ENCODE measurements at regions not wholly inside any gene's neighbourhood (a gene's known extent, or its start where the extent isn't known, plus 50 kb on each side); places are given as distances from the start of the nearest gene placed in this dataset.

DNA sequence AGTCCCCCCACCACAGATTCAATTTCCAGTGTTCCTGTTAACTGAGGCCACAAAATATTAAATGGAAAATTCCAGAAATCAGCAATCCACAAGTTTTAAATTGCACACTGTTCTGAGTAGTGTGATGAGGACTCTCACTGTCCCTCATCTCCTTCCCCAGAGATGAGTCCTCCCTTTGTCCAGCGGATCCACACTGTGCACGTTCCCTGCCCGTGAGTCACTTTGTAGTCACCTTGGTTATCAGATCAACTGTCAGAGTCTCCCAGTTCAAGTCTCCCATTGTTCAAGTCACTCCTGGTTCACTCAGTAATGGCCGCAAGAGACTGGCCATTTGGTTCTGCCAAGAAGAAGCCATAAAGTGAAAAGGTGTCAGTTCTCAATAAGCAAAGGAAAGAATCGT is 168.6 kb upstream of the AFDN start:
- Histone ChIP-seq H2AFZ (no peak overlapping the region), H3F3A (ENCODE audit: insufficient read depth, low read depth) (no peaks in the 10 kb centered on the region), H3K27ac (no peak overlapping the region), H3K4me2 (no peak overlapping the region), H4K20me1 (ENCODE audit: insufficient read depth) (no peaks in the 10 kb centered on the region), H3K79me2 (ENCODE audit: low read depth) (no peaks in the 10 kb centered on the region), H3K9me3 (ENCODE audit: insufficient read depth, low read depth) (no peaks in the 10 kb centered on the region), H3K27me3 (ENCODE audit: insufficient read depth, low read depth) (peaks cover 26% of the 10 kb centered on the region), H3K4me1 (replicated peaks; ENCODE audit: insufficient read depth) (no peaks in the 10 kb centered on the region), H3K9me2 (ENCODE audit: insufficient read depth) (no peaks in the 10 kb centered on the region), H3K4me3 (no peak overlapping the region), H3K36me3 (ENCODE audit: low read depth) (no peaks in the 10 kb centered on the region)
- TF ChIP-seq, protein P1, sequence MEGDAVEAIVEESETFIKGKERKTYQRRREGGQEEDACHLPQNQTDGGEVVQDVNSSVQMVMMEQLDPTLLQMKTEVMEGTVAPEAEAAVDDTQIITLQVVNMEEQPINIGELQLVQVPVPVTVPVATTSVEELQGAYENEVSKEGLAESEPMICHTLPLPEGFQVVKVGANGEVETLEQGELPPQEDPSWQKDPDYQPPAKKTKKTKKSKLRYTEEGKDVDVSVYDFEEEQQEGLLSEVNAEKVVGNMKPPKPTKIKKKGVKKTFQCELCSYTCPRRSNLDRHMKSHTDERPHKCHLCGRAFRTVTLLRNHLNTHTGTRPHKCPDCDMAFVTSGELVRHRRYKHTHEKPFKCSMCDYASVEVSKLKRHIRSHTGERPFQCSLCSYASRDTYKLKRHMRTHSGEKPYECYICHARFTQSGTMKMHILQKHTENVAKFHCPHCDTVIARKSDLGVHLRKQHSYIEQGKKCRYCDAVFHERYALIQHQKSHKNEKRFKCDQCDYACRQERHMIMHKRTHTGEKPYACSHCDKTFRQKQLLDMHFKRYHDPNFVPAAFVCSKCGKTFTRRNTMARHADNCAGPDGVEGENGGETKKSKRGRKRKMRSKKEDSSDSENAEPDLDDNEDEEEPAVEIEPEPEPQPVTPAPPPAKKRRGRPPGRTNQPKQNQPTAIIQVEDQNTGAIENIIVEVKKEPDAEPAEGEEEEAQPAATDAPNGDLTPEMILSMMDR (conservative IDR thresholded peaks at IDR 0.05), result no peak
- no peak for TF ChIP-seq EZH2 (IDR thresholded peaks at IDR 0.05; ENCODE audit: low read depth)
- DNase-seq, result no peak
- intact Hi-C loops (cut with micrococcal nuclease; ENCODE audit: unreplicated experiment), result no loop called here
- CTCF ChIA-PET, result no interaction called here
- POLR2A ChIA-PET (ENCODE audit: unreplicated experiment), result no interaction called here
- no TSS peak for BruUV-seq (replicated peaks)

DNA sequence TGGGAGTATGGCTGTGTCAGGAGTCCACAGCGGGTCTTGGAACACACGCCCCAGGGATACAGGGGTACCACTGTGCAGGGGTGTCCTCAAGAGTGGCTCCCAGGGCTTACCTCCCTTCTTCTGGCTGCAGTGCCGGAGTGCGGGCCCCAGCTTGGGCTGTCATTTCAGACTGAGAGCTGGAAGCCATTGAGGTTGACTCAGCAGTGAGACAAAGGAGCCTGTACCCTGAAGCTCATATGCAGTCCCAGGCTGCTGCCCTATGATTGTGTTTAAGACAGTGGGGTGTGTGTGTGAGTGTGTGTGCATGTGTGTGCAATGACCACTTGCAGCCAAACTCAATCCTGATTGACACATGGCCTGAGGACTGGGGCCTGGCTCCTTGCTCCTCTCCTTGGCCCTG is 167.7 kb upstream of the AFDN start:
- no peak overlapping the region for H3K27ac ChIP-seq
- ChIA-PET POLR2A (ENCODE audit: unreplicated experiment) (no interaction called here), CTCF (no interaction called here)
- H3K4me2 ChIP-seq, result no peak overlapping the region
- H3K4me3 ChIP-seq, result no peak overlapping the region
- peaks cover 36% of the 10 kb centered on the region for H3K27me3 ChIP-seq (ENCODE audit: insufficient read depth, low read depth)
- H3K79me2 ChIP-seq (ENCODE audit: low read depth), result no peaks in the 10 kb centered on the region
- no peak for DNase-seq
- no peaks in the 10 kb centered on the region for H3K9me2 ChIP-seq (ENCODE audit: insufficient read depth)
- TF ChIP-seq EZH2 (IDR thresholded peaks at IDR 0.05; ENCODE audit: low read depth), result no peak
- TF ChIP-seq, protein P1 (conservative IDR thresholded peaks at IDR 0.05), result no peak
- no peaks in the 10 kb centered on the region for H3K4me1 ChIP-seq (replicated peaks; ENCODE audit: insufficient read depth)
- no peak overlapping the region for H2AFZ ChIP-seq
- no peaks in the 10 kb centered on the region for H3K9me3 ChIP-seq (ENCODE audit: insufficient read depth, low read depth)
- BruUV-seq (replicated peaks), result no TSS peak
- intact Hi-C loops (cut with micrococcal nuclease; ENCODE audit: unreplicated experiment), result no loop called here
- H4K20me1 ChIP-seq (ENCODE audit: insufficient read depth), result no peaks in the 10 kb centered on the region
- H3F3A ChIP-seq (ENCODE audit: insufficient read depth, low read depth), result no peaks in the 10 kb centered on the region
- no peaks in the 10 kb centered on the region for H3K36me3 ChIP-seq (ENCODE audit: low read depth)

DNA sequence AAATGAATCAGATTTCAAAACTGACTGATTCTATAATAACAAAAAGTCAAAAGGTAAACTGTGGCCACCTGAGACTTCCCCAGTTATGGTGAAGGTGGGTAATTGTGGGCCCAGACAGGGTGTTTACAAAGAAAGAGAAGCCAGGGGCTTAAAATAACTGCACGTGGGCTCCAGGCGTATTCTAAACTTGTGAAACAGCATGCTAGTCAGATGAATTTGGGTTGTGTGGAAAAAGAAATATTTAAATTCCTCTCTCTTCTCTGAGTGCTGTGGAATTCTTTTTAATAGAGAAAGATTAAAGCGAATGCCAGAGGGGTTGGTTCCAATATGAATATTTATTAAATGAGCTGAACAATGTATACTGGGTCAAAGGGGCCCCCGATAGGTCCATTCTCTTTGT is 166.3 kb upstream of the AFDN start:
- Histone ChIP-seq H3K36me3 (ENCODE audit: low read depth) (no peaks in the 10 kb centered on the region), H3K27ac (no peak overlapping the region), H3K4me1 (replicated peaks; ENCODE audit: insufficient read depth) (no peaks in the 10 kb centered on the region), H3K4me3 (no peak overlapping the region), H3K4me2 (no peak overlapping the region), H2AFZ (no peak overlapping the region), H3K9me3 (ENCODE audit: insufficient read depth, low read depth) (no peaks in the 10 kb centered on the region), H3K9me2 (ENCODE audit: insufficient read depth) (no peaks in the 10 kb centered on the region), H4K20me1 (ENCODE audit: insufficient read depth) (no peaks in the 10 kb centered on the region), H3K79me2 (ENCODE audit: low read depth) (no peaks in the 10 kb centered on the region), H3K27me3 (ENCODE audit: insufficient read depth, low read depth) (peaks cover 50% of the 10 kb centered on the region), H3F3A (ENCODE audit: insufficient read depth, low read depth) (no peaks in the 10 kb centered on the region)
- intact Hi-C loops (cut with micrococcal nuclease; ENCODE audit: unreplicated experiment), result no loop called here
- POLR2A ChIA-PET (ENCODE audit: unreplicated experiment), result no interaction called here
- CTCF ChIA-PET, result no interaction called here
- no peak for DNase-seq
- TF ChIP-seq EZH2 (IDR thresholded peaks at IDR 0.05; ENCODE audit: low read depth), result no peak
- TF ChIP-seq, protein P1 (conservative IDR thresholded peaks at IDR 0.05), result no peak
- no TSS peak for BruUV-seq (replicated peaks)
